Left ventricle myocardium inferior (tissue), 1 donor: ENCODE measurements at regions not wholly inside any gene's neighbourhood (a gene's known extent, or its start where the extent isn't known, plus 50 kb on each side); places are given as distances from the start of the nearest gene placed in this dataset.
"Not testable (repeated sequence)": the region's sequence is repeated elsewhere in the genome, so short reads cannot be mapped to it uniquely, and the experiment has no call there.

Experiments
- DNase-seq: peaks from one replicate; pipeline ENCODE4 v3.0.0-alpha.2; 2020
- H3K27ac ChIP-seq: fragments of 200-600 bp; replicated peaks from 2 replicates; pipeline ENCODE4 v1.8.0; 2021
- H3K27me3 ChIP-seq: fragments of 200-600 bp; 2 replicates; pipeline ENCODE4 v1.8.0; 2021; ENCODE audit warnings: low read depth
- H3K36me3 ChIP-seq: fragments of 200-600 bp; 2 replicates; pipeline ENCODE4 v1.8.0; 2021
- H3K4me1 ChIP-seq: fragments of 200-600 bp; 2 replicates; pipeline ENCODE4 v1.8.0; 2021
- H3K4me3 ChIP-seq: fragments of 200-600 bp; 2 replicates; pipeline ENCODE4 v1.8.0; 2021; ENCODE audit warnings: mild to moderate bottlenecking, moderate library complexity
- H3K9me3 ChIP-seq: fragments of 200-600 bp; replicated peaks from 2 replicates; pipeline ENCODE4 v1.8.0; 2021
- intact Hi-C: fragments of 100-400 bp; cut with micrococcal nuclease; formaldehyde crosslinking; loops from one replicate; pipeline ENCODE4 v1.11.0; 2022
- TF ChIP-seq, protein P1 (sequence below): fragments of 200-600 bp; IDR thresholded peaks from 2 replicates; pipeline ENCODE4 v1.8.0; 2021; ENCODE audit warnings: antibody characterized with exemption, mild to moderate bottlenecking, borderline replicate concordance
- donor health status: DM: no; HTN: yes; CAD: no; lungs with severe emphysema.

DNA sequence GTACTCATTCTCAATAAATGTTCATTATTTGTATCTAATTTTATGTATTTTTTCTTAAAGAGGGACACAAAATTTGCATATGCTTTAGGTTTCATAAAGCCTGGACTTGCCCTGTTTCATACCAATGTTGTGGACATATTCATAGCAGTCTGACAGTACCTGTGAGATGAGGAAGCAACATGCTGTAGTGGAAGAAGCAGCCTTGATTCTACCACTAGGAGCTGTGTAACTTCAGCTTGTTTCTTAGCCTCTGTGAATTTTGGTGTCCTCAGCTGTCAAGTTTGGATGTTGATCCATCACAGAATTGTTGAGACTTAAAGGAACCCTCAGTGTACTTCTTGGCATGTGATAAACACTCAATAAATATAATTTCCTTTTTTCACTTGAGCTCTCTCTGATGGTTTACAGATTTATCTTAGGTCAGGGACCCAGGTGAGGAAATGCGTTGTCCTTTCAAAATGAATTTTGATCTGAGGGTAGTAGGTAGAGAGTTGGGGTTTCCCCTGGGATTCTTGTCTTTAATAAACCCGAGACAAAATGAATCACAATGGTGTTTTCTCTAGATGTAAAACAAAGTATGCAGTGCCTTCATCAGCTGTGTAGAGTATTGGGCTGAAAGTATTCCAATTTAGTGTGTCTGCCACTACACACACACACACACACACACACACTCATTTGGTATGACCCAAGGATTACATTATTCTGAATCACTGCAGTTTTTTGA is 152.1 kb downstream of the KCNRG start:
- Histone ChIP-seq H3K4me3 (no peak overlapping the region), H3K27ac (no peak overlapping the region), H3K36me3 (no peaks in the 10 kb centered on the region), H3K4me1 (no peaks in the 10 kb centered on the region), H3K27me3 (no peaks in the 10 kb centered on the region), H3K9me3 (no peaks in the 10 kb centered on the region)
- DNase-seq: no peak
- intact Hi-C loops: no loop called here
- TF ChIP-seq, protein P1, sequence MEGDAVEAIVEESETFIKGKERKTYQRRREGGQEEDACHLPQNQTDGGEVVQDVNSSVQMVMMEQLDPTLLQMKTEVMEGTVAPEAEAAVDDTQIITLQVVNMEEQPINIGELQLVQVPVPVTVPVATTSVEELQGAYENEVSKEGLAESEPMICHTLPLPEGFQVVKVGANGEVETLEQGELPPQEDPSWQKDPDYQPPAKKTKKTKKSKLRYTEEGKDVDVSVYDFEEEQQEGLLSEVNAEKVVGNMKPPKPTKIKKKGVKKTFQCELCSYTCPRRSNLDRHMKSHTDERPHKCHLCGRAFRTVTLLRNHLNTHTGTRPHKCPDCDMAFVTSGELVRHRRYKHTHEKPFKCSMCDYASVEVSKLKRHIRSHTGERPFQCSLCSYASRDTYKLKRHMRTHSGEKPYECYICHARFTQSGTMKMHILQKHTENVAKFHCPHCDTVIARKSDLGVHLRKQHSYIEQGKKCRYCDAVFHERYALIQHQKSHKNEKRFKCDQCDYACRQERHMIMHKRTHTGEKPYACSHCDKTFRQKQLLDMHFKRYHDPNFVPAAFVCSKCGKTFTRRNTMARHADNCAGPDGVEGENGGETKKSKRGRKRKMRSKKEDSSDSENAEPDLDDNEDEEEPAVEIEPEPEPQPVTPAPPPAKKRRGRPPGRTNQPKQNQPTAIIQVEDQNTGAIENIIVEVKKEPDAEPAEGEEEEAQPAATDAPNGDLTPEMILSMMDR: no peak

DNA sequence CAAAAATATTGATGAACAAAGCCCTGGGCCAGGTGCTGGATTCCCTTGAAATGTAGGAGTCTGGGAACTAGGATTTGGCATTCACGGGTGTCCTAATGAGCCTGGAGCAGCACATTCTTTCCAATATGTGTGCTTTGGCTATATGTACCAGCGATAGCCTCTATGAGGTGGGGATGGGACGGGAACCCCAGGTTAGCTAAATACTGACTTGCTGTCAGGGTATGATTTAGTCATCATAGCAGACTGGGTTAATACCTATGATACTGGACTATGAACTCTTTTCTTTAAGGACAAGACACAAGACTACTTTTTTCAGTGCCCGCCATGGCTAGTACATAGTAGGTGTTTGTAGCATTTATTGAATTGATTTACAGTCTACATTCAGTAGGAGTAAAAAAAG is 152.7 kb downstream of the KCNRG start:
- intact Hi-C loops: no loop called here
- H3K4me3 ChIP-seq: no peak overlapping the region
- no peaks in the 10 kb centered on the region for H3K9me3 ChIP-seq
- H3K27ac ChIP-seq: no peak overlapping the region
- TF ChIP-seq, protein P1: no peak
- no peaks in the 10 kb centered on the region for H3K36me3 ChIP-seq
- no peaks in the 10 kb centered on the region for H3K27me3 ChIP-seq
- no peaks in the 10 kb centered on the region for H3K4me1 ChIP-seq
- no peak for DNase-seq

DNA sequence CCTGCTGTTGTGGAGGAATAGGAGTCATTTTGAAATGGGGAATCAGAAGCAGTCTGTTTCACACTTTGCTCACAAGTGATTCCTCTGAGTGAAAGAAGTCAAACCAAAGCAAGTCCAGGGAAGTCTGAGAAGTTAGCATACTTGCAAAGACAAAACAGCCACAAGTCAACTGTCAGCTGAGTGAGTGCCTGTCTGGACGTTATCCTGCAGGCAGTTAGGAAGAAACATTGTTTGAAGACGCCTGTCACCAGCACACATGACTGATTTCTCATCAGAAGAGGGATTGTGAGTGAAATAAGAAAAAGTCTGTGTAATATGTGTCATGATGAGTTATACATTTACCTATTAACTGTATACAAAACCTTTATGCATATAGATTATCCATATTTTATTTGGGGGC is 153.5 kb downstream of the KCNRG start:
- Histone ChIP-seq H3K27ac (no peak overlapping the region), H3K9me3 (no peaks in the 10 kb centered on the region), H3K27me3 (no peaks in the 10 kb centered on the region), H3K4me3 (no peak overlapping the region), H3K4me1 (no peaks in the 10 kb centered on the region), H3K36me3 (no peaks in the 10 kb centered on the region)
- DNase-seq: no peak
- TF ChIP-seq, protein P1: no peak
- intact Hi-C loops: no loop called here

DNA sequence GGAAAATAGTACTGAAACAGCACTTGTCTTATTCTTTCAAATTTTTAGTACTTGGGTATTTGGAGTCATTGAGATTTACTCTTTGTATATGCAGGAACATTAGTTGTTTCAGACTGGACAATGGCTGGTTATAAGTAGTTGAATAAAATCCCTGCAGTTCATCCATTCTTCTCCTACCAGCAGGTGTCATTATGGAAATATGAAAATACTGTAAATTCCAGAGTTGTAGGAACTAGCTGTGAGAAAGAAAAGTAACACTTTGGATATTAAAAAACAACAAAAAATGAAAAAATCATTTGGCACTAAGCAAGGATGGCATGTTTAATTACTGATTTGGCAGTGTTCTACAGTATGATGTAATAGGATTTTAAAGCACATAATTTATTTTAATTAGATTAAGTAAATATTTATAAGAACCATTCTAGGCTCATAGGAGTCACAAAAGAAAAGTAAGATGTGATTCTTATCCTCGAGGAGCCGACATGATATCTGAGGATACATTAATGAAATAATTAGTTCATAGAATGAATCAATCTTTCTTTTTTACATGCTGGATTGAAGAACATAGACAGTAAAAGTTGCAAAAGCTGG is 155.3 kb downstream of the KCNRG start:
- Histone ChIP-seq H3K27me3 (no peaks in the 10 kb centered on the region), H3K27ac (no peak overlapping the region), H3K36me3 (no peaks in the 10 kb centered on the region), H3K4me3 (no peak overlapping the region), H3K9me3 (no peaks in the 10 kb centered on the region), H3K4me1 (no peaks in the 10 kb centered on the region)
- TF ChIP-seq, protein P1: peak; percentile 55
- DNase-seq: no peak
- intact Hi-C loops: no loop called here

DNA sequence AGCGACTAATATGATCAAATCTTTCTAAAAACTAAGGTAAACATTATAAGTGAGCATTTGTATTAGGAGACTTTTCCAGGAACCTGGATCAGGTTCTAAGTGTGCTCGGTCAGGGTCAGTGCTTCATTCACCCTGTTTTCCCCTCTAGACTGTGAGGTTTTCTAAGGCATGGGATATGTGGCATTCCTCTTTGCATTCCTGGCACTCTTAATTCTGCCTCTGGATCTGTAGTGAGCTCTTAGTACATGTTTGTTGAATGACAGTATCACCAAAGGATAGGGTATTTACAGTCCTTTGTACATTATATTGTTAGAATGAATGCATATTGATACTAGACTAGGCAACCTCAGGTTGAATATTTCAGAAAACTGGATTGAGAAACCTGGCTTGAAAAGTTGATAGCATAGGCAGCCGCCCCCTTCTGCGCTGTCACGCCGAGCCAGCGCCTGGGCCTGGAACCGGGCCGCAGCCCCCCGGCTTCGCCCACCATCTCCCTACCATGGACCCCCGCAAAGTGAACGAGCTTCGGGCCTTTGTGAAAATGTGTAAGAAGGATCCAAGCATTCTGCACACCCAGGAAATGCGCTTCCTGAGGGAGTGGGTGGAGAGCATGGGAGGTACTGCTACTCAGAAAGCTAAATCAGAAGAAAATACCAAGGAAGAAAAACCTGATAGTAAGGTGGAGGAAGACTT is 156.5 kb downstream of the KCNRG start:
- H3K27me3 ChIP-seq: no peaks in the 10 kb centered on the region
- no peak overlapping the region for H3K27ac ChIP-seq
- no peaks in the 10 kb centered on the region for H3K36me3 ChIP-seq
- no peaks in the 10 kb centered on the region for H3K4me1 ChIP-seq
- TF ChIP-seq, protein P1: no peak
- no peak for DNase-seq
- H3K9me3 ChIP-seq: no peaks in the 10 kb centered on the region
- intact Hi-C loops: no loop called here
- H3K4me3 ChIP-seq: no peak overlapping the region

DNA sequence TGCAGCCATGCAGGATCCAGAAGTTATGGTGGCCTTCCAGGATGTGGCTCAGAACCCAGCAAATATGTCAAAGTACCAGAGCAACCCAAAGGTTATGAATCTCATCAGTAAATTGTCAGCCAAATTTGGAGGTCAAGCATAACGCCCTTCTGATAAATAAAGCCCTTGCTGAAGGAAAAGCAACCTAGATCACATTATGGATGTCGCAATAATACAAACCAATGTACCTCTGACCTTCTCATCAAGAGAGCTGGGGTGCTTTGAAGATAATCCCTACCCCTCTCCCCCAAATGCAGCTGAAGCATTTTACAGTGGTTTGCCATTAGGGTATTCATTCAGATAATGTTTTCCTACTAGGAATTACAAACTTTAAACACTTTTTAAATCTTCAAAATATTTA is 157.8 kb downstream of the KCNRG start:
- DNase-seq, H3K27ac ChIP-seq, H3K36me3 ChIP-seq, intact Hi-C loops, H3K27me3 ChIP-seq, H3K4me3 ChIP-seq, H3K9me3 ChIP-seq, H3K4me1 ChIP-seq: not testable (repeated sequence)
